HG03442 (cell line): ENCODE measurements at regions not wholly inside any gene's neighbourhood (a gene's known extent, or its start where the extent isn't known, plus 50 kb on each side); places are given as distances from the start of the nearest gene placed in this dataset.
"Not testable (repeated sequence)": the region's sequence is repeated elsewhere in the genome, so short reads cannot be mapped to it uniquely, and the experiment has no call there.

Experiments
- ATAC-seq: cut with Tn5 transposase; IDR thresholded peaks from one replicate; pipeline ENCODE4 v1.9.1; 2021; ENCODE audit warnings: mild to moderate bottlenecking, moderate library complexity; ENCODE audit not compliant: unreplicated experiment

DNA sequence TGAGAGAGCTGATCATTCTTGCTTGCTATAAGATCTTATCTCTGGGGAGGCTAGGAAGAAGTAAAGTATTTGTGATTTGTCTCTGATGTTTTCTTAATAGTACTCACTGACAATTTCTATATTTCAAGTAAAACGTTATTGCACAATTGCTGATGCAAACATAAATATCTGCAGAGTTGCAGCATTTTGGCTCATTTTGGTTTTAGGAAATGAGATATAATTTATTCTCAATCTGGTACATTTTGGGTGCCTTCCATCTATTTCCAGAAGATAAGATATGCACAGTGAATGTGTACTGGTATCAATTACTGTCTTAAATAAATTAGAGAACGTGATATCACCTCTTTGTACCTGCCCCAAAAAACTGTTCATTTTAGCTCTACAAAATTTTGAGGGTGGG, 1431.5 kb downstream of the BRINP3 start:
- ATAC-seq: no peak

DNA sequence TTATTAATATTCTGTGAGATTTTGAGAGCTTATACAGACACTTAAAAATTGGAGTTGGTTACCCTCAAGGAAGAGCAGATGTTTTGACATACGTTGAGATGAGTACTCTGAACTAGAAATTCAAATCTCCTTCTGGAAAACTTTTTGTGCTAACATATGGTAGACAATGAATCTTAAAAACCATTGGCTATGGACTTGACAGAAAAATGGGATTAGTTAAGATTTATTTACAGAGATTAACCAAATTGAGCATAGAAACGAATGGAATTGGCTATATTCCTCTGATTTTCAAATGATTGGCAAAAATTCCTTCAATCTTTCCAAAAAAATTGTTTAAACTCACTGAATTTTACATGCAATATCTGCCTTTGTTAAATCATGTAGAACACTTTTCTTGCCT, 1392.9 kb downstream of the BRINP3 start:
- ATAC-seq: no peak

DNA sequence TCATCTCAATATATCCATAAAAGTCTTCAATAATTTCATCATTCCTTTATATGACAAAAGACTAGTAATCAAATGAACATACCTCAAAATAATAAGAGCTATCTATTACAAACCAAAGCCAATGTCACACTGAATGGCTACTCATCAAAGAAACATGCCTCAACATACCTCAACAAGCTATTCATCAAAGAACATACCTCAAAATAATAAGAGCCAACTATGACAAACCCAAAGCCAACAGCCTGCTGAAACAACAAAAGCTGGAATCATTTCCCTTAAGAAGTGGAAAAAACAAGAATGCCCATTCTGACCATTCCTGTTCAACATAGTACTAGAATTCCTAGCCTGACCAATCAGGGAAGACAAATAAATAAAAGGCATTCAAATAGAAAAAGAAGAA, 1373.7 kb downstream of the BRINP3 start:
- no peak for ATAC-seq

DNA sequence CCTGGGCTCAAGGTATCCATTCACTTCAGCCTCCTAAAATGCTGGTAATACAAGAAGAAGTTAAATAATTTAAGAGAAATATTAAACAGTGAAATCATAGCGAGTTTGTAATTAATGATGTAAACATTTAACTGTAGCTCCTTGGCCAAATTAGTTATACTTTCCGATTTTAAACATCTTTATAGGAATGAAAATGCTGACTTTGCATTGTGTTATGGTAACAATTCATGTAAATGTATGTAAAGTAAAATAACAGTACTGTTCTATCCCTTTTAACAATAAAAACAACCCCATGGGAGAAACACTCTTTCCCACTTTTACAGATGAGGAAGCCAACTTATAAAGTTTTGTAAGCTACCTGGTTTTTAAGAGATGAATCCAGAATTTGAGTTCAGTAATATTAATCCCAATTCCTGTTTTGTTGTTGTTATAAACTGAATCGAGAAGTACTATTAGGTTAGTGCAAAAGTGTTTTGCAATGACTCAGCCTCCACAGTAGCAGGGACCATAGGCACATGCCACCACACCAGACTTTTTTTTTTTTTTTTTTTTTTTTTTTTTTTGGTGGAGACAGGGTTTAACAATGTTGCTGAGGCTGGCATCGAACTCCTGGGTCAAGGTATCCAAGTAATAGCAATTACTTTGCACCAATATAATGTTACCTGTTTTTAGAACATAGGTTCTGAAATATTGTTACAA, 1360.4 kb downstream of the BRINP3 start:
- no peak for ATAC-seq

DNA sequence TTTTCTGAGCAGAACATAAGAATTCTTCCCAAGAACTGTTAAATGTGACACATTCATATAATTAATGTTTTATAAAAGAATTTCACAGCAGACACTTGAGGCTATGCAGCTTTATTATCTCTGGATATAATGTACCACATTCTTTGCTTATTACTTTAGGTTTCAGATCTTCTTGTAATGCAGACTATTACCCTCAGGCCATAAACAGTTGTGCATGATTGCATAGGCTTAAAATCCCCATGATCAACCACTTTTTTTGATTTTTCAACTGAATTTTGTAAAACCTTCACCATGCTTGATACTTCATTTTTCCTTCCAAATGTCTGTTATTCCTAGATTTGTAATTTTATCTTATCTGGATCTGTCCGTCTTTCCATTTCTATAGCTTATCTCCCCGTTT, 1355.7 kb downstream of the BRINP3 start:
- no peak for ATAC-seq

DNA sequence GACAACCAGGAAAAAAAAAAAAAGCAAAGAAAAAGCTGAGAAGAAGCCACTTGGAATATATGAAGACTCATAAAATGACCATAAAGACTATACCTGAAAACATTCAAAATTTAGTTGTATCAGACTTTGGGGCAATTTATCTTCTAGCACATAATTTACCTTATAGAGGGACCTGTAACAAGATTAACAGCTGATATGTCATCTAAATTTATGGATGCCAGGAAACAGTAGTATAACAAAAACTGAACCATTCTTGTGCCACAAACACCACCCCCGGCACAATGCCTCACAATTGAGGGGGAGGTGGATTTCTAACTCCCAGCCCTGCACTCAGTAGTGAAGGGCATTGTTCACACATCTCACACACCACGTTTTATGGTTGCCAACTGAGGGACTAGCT, 1352.0 kb downstream of the BRINP3 start:
- ATAC-seq: no peak

DNA sequence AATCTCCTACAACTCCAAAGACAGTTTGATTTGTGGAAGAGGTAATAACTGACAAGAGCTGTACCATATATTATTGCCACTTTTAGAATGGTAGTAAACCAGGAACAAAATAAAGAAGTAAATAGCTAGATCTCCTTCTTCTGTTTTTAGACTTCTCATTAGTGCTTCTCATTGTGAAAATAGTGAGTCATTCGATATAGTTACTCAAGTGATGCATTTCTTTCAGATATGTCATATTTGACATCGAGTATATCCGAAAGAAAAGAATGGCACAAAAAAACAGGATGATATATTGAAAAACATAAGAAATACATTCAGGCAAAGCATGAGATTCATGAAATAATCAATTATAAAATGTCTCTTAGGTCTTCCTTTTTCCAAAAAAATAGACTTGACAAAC, 1346.1 kb downstream of the BRINP3 start:
- ATAC-seq: no peak

DNA sequence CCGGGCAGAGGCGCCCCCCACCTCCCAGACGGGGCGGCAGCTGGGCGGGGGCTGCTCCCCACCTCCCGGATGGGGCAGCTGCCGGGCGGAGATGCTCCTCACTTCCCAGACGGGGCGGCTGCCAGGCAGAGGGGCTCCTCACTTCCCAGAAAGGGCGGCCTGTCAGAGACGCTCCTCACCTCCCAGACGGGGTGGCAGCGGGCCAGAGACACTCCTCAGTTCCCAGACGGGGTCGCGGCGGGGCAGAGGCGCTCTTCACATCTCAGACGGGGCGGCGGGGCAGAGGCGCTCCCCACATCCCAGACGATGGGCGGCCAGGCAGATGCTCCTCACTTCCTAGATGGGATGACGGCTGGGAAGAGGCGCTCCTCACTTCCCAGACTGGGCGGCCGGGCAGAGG, 1337.9 kb downstream of the BRINP3 start:
- ATAC-seq: not testable (repeated sequence)

DNA sequence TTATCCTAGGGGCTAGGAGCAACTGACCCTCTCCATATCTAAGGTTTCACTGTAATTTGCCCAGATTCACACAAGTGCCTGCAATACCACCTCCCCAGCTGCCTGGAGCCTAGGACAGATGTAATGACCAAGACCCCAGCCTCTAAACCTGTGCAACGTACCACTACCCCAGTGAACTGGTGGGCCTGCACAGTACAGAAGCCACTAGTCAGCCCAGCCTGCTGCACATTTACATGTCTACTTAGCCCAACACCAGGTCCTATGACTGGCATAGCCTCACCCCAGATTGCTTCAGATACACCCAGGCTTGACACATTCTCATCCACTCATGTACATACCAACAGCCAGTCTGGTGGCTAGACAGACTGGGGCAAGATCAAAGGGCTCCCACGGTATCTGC, 1336.6 kb downstream of the BRINP3 start:
- no peak for ATAC-seq

DNA sequence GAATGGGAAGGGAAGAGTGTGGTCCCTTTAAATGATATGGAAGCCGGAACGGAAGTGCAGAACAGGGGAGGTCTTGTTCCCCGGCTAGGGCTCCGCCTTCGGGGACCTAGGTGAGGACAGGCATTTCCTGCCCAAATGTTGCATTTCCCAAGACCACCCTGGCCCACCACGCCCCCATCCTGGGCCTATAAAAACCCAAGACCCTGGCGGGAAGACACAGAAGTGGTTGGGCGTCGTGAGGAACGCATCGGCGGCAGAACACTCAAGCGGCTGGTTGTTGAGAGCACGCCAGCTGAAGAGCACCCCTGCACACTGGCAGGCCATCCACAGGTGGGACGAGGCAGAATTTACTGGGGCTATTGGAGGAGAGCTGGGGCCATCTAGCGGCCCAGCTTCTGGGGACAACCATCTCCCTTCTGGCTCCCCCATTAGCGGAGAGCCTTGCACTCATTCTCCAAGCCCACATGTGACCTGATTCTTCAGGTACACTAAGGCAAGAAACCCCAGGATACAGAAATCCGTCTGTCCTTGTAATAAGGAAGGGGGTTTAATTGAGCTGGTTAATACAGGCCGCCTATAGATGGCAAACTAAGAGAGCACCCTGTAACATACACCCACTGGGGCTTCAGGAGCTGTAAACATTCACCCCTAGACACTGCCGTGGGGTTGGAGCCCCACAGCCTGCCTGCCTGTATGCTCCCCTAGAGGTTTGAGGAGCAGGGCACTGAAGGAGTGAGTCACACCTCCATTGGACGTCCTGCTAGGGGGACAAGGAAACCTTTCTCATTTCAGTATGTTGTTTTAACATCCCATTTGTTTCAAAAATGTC, 1327.9 kb downstream of the BRINP3 start:
- ATAC-seq: no peak

DNA sequence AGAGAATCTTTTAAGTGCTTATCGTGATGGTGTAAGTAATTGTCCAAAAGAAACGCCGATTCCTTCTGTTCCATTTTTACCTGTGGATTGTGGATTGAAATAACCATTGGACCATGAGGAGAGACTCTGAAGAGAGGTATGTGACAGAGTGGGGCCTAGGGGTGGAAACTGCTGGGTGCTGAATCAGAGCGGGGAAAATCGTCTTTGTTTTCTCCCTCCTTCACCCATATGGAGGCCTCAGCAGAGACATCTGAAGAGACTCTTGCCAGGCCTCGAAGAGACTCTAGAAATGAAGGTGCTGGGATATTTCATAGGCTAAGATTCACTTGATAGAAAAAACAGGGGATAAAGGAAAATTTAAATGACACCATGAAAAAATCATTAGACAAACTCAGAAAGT, 1327.0 kb downstream of the BRINP3 start:
- ATAC-seq: no peak

DNA sequence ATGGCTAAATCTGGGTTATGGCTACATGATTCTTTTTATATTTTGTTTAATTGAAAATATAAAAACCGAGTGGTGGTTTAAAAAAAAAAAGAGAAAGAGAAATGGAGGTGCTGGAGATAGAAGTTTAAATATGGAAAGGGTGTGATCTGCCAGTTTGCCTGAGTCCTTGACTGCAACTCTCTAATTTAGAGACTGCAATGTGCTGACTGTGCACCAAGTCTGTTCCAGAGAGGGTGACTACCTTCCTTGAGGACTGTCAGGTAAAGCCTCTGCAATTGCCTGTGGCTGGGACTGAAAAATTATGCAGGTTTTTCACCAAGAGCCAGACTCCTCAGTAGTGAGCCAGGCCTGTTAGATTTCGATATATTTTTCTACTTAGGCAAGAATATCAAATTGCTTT, 1326.3 kb downstream of the BRINP3 start:
- no peak for ATAC-seq

DNA sequence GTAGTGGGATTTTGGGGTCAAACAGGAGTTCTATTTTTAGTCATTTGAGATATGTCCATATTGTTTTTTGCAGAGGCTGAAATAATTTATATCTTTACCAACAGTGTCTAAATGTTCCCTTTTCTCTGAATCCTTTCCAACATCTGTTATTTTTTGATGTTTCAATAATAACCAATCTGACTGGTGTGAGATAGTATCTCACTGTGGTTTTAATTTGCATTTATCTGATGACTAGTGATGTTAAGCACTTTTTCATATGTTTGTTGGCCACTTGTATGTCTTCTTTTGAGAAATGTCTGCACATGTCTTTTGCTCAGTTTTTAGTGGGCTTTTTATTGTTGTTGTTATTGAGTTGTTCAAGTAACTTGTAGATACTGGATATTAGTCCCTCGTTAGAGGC, 1325.0 kb downstream of the BRINP3 start:
- ATAC-seq: no peak

DNA sequence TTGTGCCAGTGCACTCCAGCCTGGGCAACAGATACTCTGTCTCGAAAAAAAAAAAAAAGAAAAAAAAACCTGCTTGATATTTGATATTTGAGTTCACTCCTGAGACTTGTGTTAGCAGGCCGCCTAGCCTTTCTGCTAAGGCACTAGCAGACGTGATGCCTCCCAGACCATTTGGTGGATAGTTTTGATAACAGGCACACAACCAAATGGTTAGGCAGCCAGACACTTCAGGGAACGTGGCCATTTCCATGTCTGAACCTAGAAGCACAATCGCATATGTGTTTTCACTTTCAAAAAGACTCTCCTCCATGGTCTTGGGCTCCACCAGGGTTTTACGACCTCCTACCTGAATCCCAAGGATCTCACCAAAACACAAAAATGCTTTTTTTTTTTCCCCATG, 1319.5 kb downstream of the BRINP3 start:
- no peak for ATAC-seq

DNA sequence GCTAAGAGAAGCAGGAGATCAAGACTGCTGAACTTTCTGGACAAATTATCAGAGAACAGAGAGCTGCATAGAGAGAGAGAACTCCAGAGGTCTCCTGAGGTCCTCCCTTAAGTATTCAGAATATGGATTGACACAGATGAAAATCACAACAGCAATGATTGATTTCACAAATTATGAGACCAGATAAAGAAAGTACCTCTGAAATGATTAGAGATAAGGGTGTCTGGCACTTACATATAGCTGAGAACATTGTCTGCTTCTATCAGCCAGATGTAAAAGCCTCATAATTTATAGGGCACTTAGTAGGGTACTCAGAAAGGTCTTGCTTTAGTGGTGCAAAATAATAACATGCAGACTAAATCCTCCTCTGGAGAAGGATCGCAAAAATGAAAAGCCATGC, 1301.8 kb downstream of the BRINP3 start:
- no peak for ATAC-seq

DNA sequence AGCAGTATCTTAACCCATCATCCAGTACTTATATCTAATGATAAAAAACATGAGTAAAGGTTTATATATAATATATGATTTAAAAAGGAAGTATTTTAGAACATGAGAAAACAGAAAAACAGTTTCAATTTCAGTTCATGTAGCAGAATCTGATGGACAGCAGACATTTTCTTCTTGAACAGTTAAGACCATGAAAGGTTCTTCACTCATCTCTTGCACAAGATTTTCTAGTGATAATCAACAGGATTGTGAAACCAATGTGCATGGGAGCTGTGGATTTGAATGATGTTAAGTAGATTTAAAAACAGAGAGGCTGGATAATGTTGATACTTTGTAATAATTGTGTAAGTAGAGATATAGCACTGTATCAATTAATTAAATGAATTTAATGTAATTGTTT, 1297.6 kb downstream of the BRINP3 start:
- ATAC-seq: no peak

DNA sequence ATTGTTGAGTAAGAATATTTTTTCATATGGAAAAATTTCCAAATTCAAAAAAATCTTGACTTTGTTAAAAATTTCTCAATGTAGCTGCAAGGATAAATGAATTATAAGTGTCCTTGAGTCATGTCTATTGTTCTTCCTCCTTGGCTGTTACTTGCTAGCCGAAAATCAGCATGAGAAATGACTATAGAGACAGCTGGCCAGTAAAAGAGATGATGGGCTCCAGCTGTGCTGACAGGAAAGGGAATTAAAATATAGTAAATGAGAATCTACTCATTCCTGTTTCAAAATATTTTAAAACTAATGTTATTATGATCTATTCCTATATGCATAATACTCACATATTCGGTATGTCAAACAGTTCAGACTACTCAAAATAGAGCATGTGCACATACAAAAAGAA, 1292.6 kb downstream of the BRINP3 start:
- no peak for ATAC-seq

DNA sequence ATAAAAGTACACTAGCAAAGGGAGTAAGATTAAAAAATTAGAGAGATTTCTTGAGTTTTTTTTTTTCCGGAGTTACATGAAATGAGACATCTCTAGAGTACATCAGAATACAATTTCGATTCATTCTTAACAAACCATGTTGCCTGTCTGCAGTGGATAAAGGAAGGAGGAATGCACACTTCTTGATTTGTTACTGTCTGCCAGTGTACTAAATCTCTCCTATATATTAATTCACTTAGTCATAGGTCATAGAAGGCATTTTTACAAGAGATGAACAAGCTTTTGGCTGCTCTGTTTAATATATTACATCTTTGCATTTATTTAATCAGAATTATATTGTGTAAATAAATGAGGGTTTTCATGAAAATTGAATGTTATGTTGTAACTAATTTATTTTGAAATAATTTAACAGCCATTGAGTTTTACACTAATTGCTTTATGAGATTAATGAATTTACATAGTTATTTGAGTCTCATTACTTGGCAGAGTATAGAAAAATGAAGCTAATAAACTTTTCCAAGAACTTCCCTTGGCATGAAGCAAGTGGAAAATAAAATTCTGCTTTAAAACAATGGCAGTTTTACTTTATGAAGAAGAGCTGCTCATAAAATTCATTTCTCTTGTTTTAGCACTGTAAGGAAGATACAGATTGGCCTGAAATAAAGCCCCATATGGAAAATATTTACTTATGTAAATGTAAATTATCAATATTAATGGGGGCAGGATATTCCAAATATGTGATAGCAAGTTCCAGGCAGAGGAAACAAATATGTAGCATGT, 1284.7 kb downstream of the BRINP3 start:
- no peak for ATAC-seq

DNA sequence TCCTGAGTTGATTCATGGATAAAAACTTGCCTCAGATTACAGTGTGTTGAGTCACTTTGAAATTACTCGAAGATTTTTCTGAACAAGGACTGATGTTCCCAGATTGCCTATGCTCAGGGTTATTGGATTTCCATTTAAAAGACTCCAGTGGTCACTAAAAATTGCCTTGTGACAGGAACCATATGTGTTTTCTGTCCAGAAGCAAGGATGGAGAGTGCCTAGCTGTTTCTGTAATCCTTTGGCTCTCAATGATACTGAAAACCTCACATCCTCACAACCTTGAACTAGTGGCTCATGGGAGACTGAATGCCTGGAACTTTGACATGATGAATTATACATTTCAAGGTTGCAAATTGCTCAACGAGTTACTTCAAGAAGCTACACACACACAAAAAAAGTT, 1271.8 kb downstream of the BRINP3 start:
- ATAC-seq: no peak

DNA sequence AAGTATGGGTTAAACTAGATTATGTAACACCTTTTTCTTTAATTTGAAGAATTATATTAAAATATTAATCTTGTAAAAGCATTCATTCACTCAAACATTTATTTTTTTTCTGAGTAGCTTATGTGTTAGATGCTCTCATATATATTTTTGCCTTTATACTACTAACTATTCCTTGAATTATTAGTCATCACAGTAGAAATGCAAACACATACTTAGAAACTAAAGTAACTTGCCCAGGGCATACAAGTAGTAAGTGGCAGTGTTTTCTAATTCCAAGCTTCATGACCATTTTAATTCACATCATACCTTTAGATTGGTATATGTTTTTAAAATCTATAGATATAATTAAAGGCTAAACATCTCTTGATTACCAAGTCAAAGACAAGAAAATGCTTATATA, 1271.0 kb downstream of the BRINP3 start:
- ATAC-seq: no peak

DNA sequence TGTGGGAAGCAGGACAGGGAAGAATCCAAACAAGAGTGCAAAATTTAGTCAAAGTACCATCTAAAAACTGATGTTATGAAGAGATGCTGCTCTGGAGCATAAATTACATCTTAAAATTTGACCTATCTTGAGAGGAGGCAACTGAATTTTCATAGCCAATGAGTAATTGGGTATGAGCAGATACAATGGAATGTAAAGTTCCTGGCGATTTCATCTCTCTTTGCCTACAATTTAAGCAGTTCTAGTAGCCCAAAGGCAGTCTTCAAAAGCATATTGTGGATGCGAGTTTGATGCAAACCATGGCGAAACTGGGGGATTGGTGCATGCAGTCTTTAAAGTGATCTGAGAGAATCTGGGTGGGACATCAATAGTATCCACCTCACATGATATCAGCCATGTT, 1265.9 kb downstream of the BRINP3 start:
- ATAC-seq: no peak

DNA sequence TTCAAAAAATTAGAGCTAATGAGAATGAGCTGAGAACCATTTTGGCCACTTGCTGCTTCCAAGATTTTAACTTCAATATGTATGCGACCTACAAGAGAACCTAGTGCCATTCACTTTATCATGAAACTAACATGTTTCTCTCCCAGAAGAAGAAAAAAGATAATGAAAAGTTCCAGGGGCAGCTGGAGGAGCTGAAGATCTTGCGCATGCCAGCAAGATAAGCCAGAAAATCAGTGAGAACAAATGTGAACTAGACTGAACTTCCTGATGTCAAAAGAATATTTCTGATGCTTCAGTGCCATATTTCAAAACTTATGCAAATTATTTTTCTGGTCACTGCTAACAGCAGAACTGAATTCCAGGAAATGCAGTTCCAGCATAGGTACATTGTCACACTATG, 1265.1 kb downstream of the BRINP3 start:
- no peak for ATAC-seq
